ENCODE measurements at regions not wholly inside any gene's neighbourhood (a gene's known extent, or its start where the extent isn't known, plus 50 kb on each side); places are given as distances from the start of the nearest gene placed in this dataset.

DNA sequence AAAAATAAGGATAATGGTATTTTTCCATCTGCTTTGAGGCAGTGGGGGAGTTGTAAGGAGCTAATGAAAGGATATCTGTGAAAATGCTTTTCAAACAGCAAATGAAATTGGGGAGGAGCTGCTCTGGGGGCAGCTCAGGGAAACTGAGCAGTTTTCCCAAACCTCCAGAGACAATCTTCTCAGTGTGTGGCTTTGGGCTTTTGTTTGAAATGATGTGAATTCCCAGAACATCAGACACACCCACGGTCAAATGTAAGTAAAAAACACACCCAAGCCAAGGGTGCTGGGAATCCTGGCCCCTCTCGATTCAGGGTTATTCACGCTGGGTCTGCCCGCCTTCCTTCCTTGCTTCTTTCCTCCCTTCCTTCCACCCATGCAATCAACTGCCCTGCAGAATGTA lies 512.6 kb downstream of the BNC2 start:
- no peak overlapping the region for H3K27ac ChIP-seq
- TF ChIP-seq, protein P1, sequence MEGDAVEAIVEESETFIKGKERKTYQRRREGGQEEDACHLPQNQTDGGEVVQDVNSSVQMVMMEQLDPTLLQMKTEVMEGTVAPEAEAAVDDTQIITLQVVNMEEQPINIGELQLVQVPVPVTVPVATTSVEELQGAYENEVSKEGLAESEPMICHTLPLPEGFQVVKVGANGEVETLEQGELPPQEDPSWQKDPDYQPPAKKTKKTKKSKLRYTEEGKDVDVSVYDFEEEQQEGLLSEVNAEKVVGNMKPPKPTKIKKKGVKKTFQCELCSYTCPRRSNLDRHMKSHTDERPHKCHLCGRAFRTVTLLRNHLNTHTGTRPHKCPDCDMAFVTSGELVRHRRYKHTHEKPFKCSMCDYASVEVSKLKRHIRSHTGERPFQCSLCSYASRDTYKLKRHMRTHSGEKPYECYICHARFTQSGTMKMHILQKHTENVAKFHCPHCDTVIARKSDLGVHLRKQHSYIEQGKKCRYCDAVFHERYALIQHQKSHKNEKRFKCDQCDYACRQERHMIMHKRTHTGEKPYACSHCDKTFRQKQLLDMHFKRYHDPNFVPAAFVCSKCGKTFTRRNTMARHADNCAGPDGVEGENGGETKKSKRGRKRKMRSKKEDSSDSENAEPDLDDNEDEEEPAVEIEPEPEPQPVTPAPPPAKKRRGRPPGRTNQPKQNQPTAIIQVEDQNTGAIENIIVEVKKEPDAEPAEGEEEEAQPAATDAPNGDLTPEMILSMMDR (conservative IDR thresholded peaks at IDR 0.05), result no peak
- TF ChIP-seq ZFX (IDR thresholded peaks at IDR 0.05), result no peak

DNA sequence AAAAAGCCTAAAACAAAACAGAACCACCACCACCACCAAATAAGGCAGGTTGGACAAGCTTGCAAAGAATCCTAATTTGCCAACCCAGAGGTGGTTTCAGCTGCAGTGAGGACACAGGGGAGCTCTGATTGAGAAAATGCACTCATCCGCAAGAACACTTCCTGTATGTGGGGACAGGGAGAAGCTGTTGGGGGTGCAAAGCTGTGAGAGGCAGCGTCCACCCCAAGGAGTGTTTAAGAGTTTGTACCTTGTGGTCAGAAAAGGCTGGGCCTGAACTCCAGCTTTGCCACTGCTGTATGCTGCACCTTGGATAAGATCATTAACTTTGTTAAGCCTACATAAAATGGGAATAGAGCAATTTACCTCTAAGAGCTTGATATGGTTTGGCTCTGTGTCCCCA lies 511.7 kb downstream of the BNC2 start:
- TF ChIP-seq, protein P1 (conservative IDR thresholded peaks at IDR 0.05), result no peak
- TF ChIP-seq ZFX (IDR thresholded peaks at IDR 0.05), result no peak
- no peak overlapping the region for H3K27ac ChIP-seq
